WI38 (cell line): ENCODE measurements at regions not wholly inside any gene's neighbourhood (a gene's known extent, or its start where the extent isn't known, plus 50 kb on each side); places are given as distances from the start of the nearest gene placed in this dataset.

Experiments
- H3K4me3 ChIP-seq: 2 replicates; pipeline ENCODE4 v1.5.1; 2011; ENCODE audit warnings: low read depth, mild to moderate bottlenecking, control low read depth, low read length
- CTCF ChIP-seq: IDR thresholded peaks from 2 replicates; pipeline ENCODE4 v1.5.1; 2012; ENCODE audit warnings: low read depth, mild to moderate bottlenecking, control low read depth, low read length

DNA sequence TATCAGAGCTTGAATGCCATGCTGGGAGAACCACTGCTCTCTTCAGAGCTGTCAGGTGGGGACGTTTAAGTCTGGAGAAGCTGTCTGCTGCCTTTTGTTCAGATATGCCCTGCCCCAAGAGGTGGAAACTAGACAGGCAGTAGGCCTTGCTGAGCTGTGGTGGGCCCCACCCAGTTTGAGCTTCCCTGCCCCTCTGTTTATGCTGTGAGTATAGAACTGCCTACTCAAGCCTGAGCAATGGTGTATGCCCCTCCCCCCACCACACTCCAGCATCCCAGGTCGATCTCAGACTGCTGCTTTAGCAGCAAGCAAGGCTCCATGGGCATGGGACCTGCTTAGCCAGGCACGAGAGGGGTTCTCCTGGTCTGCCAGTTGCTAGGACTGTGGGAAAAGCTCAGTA is 362.3 kb downstream of the FAM170A start:
- no peak overlapping the region for H3K4me3 ChIP-seq
- no peak for TF ChIP-seq CTCF

DNA sequence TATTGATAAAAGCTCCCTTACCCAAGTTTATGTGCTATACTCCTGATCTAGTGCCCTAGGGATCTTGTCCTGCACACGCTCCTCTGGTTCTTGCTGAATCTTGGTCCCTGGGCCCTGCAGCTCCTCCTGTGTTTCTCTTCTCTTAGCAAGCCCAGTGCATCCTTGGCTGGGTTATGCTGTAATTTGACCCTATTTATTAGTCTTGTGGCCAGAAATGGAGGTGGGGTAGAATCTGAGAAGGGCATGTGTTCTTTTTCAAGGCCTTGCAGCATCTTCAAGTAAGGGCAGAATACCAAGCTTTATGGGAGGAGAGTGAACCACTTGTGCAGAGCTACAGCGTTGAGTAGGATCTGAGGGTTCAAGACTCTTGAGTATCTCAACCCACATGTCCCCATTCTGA is 366.8 kb downstream of the FAM170A start:
- no peak overlapping the region for H3K4me3 ChIP-seq
- no peak for TF ChIP-seq CTCF

DNA sequence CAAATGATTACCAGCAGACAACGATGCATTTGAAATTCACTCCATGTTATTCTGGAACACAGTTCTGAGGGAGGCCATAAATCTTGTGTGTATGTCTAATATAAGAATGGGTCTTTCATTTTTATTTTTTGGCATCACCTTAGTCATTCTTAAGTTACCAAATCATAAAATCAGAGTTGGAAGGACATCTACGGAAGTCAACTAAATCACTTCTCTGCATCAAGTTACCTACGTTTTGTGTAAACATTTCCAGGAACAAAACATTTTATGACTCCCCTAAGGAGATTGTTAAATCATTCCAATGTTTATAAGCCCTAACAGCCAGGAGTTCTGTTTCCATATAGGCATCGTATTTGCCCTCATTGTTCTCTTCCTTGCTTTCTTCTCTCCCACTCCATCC is 378.2 kb downstream of the FAM170A start:
- H3K4me3 ChIP-seq: no peak overlapping the region
- TF ChIP-seq CTCF: no peak

DNA sequence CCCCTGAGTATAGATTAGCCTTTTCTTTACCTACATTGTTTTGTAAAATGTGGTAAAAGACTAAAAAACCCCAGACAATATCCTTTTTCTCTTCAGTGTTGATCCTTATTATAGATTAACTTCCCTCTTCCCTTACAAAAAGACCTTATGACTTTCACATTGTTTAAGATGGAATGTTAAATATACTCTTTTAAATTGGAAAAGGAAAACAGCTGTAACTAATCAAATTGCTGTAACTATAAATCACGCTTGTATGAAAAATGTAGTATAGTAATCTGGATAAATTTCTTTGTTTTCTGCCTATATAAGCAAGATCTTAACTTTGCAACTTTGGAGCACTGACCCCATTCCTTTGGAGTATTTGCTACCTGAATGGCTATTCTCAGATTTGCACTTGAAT is 383.1 kb downstream of the FAM170A start:
- H3K4me3 ChIP-seq: no peak overlapping the region
- no peak for TF ChIP-seq CTCF

DNA sequence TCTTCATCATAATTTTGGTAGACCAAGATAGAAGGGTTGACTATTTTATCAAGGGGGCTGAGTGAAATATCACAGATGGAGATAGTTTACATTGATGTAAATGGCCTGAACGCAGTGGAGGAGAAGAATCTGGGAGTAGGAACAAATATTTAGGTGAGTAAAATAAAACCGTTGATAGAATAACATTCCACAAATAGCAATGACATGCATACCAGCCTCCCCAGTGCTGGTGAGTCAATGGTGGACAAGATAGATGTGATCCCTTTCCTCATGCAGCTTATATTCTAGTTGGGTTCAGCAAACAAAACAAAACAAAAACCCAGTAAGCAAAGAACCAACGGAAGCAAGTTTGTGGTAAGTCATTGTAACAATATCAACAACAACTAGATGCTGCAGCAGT is 385.2 kb downstream of the FAM170A start:
- no peak overlapping the region for H3K4me3 ChIP-seq
- no peak for TF ChIP-seq CTCF

GRCh38 chr5:120016717-120017382 is 387.5 kb downstream of the FAM170A start:
- no peak overlapping the region for H3K4me3 ChIP-seq
- TF ChIP-seq CTCF: no peak

DNA sequence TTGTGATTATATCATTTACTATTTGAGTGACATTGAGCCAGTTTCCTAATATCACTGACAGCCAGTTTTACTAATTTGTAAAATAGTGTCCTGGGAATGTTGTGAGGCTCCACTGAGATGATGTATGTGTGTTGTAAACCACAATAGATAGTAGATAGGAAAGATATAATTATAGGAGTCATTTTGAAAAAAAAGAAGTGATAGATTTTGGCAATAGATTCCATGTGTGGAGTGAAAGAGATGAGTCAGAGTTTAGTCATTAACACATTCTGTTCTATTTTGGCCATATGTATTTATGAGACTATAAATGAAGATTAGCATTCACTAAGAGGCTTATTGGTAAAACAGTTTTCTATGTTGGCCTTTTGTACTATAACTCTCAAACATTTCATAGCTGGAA is 388.2 kb downstream of the FAM170A start:
- no peak overlapping the region for H3K4me3 ChIP-seq
- no peak for TF ChIP-seq CTCF
